A549 (cell line): ENCODE measurements at regions not wholly inside any gene's neighbourhood (a gene's known extent, or its start where the extent isn't known, plus 50 kb on each side); places are given as distances from the start of the nearest gene placed in this dataset.

Experiments used
- ATAC-seq, 2 experiments: fragments of 200-7000 bp in 1 of 2; fragments of >200 bp in 1 of 2; cut with Nextera tagmentation in 1 of 2; cut with Tn5 transposase in 1 of 2; 3 replicates each; pipeline versions ENCODE4 v1.8.0 to v1.9.1; 2018 to 2020; ENCODE audit warnings: mild to moderate bottlenecking in 1 of 2, moderate library complexity in 1 of 2
- CTCF ChIA-PET: fragments of 300-600 bp; sonication (Branson Sonifier 250); formaldehyde crosslinking; extraction: SDS; loops from one replicate; lab custom pipeline; 2021; ENCODE audit warnings: antibody characterized with exemption, inconsistent platforms; lab: Yijun Ruan, JAX
- POLR2A ChIA-PET: fragments of 350-600 bp; formaldehyde crosslinking; extraction: SDS; loops from one replicate; lab custom pipeline; 2021; ENCODE audit warnings: antibody characterized with exemption, inconsistent platforms; lab: Yijun Ruan, JAX
- DNase-seq, 2 experiments: peaks; one replicate each; pipeline versions ENCODE4 v3.0.0 to v3.0.0-alpha.2; 2011 to 2016; ENCODE audit warnings: low read depth in 1 of 2, low spot score in 1 of 2
- FAIRE-seq: peaks from 2 replicates; lab custom pipeline; 2011; peaks lifted over from hg19 to GRCh38; lab: Jason Lieb, UNC
- H3K27ac ChIP-seq, 2 experiments: fragments of >200 bp; sonication (Bioruptor Twin); formaldehyde crosslinking; 3 replicates each; pipeline ENCODE4 v1.5.1; 2016 to 2017
- H3K4me1 ChIP-seq: fragments of >200 bp; sonication (Bioruptor Twin); formaldehyde crosslinking; 3 replicates; pipeline ENCODE4 v1.6.1; 2016
- H3K4me2 ChIP-seq: fragments of >200 bp; sonication (Bioruptor Twin); formaldehyde crosslinking; 3 replicates; pipeline ENCODE4 v1.6.1; 2016
- H3K4me3 ChIP-seq: fragments of >200 bp; sonication (Bioruptor Twin); formaldehyde crosslinking; 3 replicates; pipeline ENCODE4 v1.5.1; 2016
- H3K9me3 ChIP-seq: fragments of >200 bp; sonication (Bioruptor Twin); formaldehyde crosslinking; 3 replicates; pipeline ENCODE4 v1.6.1; 2016
- BHLHE40 ChIP-seq: IDR thresholded peaks from 2 replicates; pipeline ENCODE4 v1.6.1; 2012; ENCODE audit warnings: low read depth, low read length, inconsistent platforms
- CEBPB ChIP-seq, 2 experiments: fragments of >200 bp in 1 of 2; sonication (Bioruptor Twin) in 1 of 2; formaldehyde crosslinking in 1 of 2; IDR thresholded peaks; 2 replicates each; pipeline ENCODE4 v1.6.1; 2012 to 2016
- E2F6 ChIP-seq: IDR thresholded peaks from 2 replicates; pipeline ENCODE4 v1.6.1; 2012; ENCODE audit warnings: low read depth, borderline replicate concordance
- FOSB ChIP-seq: fragments of 250-450 bp; sonication (Bioruptor Pico); IDR thresholded peaks from 2 replicates; pipeline ENCODE4 v1.5.0; 2020; ENCODE audit warnings: mild to moderate bottlenecking, moderate library complexity
- FOXS1 ChIP-seq: fragments of 250-450 bp; sonication (Bioruptor Pico); IDR thresholded peaks from 2 replicates; pipeline ENCODE4 v1.5.0; 2020; ENCODE audit warnings: mild to moderate bottlenecking, moderate library complexity
- HEYL ChIP-seq: fragments of 250-450 bp; sonication (Bioruptor Pico); IDR thresholded peaks from 2 replicates; pipeline ENCODE4 v1.8.0; 2021; ENCODE audit warnings: mild to moderate bottlenecking, moderate library complexity
- HOXA7 ChIP-seq: fragments of 250-450 bp; sonication (Bioruptor Pico); IDR thresholded peaks from 2 replicates; pipeline ENCODE4 v1.5.0; 2020; ENCODE audit warnings: mild to moderate bottlenecking, moderate library complexity
- JUN ChIP-seq, 2 experiments: fragments of >200 bp; sonication (Bioruptor Twin); formaldehyde crosslinking; IDR thresholded peaks; 2 replicates in 1 of 2; 3 replicates in 1 of 2; pipeline ENCODE4 v1.6.1; 2016 to 2017
- KDM1A ChIP-seq: fragments of 200-600 bp; sonication (generic); IDR thresholded peaks from 2 replicates; pipeline ENCODE4 v1.6.1; 2016; ENCODE audit warnings: low read depth, mild to moderate bottlenecking
- KDM5A ChIP-seq: fragments of 200-600 bp; sonication (generic); IDR thresholded peaks from 2 replicates; pipeline ENCODE4 v1.6.1; 2016; ENCODE audit warnings: antibody characterized with exemption, mild to moderate bottlenecking
- MAFK ChIP-seq: fragments of 450-650 bp; IDR thresholded peaks from 2 replicates; pipeline ENCODE4 v1.6.1; 2014; ENCODE audit not compliant: partially characterized antibody
- MAZ ChIP-seq: fragments of 150-350 bp; IDR thresholded peaks from 2 replicates; pipeline ENCODE4 v1.6.1; 2014; ENCODE audit warnings: antibody characterized with exemption, low read depth, low read length, borderline replicate concordance
- NFE2L2 ChIP-seq: fragments of 150-350 bp; conservative IDR thresholded peaks from 2 replicates; pipeline ENCODE4 v1.6.1; 2014; ENCODE audit warnings: low read length
- POLR2A ChIP-seq: IDR thresholded peaks from 2 replicates; pipeline ENCODE4 v1.6.1; 2012; ENCODE audit warnings: mild to moderate bottlenecking, low read length
- RARB ChIP-seq: fragments of 250-450 bp; sonication (Bioruptor Pico); IDR thresholded peaks from 2 replicates; pipeline ENCODE4 v1.8.0; 2021; ENCODE audit warnings: mild to moderate bottlenecking, moderate library complexity
- RCOR1 ChIP-seq: fragments of 150-350 bp; IDR thresholded peaks from 2 replicates; pipeline ENCODE4 v1.6.1; 2014; ENCODE audit warnings: antibody characterized with exemption, low read length, low read depth
- REST ChIP-seq: fragments of 200-600 bp; sonication (generic); IDR thresholded peaks from 2 replicates; pipeline ENCODE4 v1.6.1; 2016; ENCODE audit warnings: antibody characterized with exemption, mild to moderate bottlenecking, moderate library complexity
- RFX5 ChIP-seq: fragments of 450-650 bp; IDR thresholded peaks from 2 replicates; pipeline ENCODE4 v1.7.1; 2014; ENCODE audit warnings: antibody characterized with exemption, mild to moderate bottlenecking, moderate library complexity
- SMC3 ChIP-seq: fragments of >200 bp; sonication (Bioruptor Twin); formaldehyde crosslinking; IDR thresholded peaks from 3 replicates; pipeline ENCODE4 v1.6.1; 2018; ENCODE audit warnings: inconsistent platforms
- SREBF2 ChIP-seq: fragments of 450-650 bp; IDR thresholded peaks from 2 replicates; pipeline ENCODE4 v1.6.1; 2014; ENCODE audit warnings: mild to moderate bottlenecking, moderate library complexity
- TFCP2L1 ChIP-seq: fragments of 250-450 bp; sonication (Bioruptor Pico); IDR thresholded peaks from 2 replicates; pipeline ENCODE4 v1.5.0; 2021; ENCODE audit warnings: mild to moderate bottlenecking
- ZSCAN20 ChIP-seq: fragments of 250-450 bp; sonication (Bioruptor Pico); IDR thresholded peaks from 2 replicates; pipeline ENCODE4 v1.8.0; 2022; ENCODE audit warnings: mild to moderate bottlenecking, moderate library complexity
- WGBS: methylation state at CpG from one replicate; pipeline ENCODE4 v1.1.6; 2017; ENCODE audit errors: missing lambda C conversion rate; 5-methylcytosine and 5-hydroxymethylcytosine counted together
- TF ChIP-seq, protein P1 (sequence below): fragments of 450-650 bp; IDR thresholded peaks from 2 replicates; pipeline ENCODE4 v1.6.1; 2014; ENCODE audit warnings: antibody characterized with exemption

GRCh38 chr2:65501074-65501473, 68.7 kb upstream of the SPRED2 start (continued):
- TF ChIP-seq, protein P1, sequence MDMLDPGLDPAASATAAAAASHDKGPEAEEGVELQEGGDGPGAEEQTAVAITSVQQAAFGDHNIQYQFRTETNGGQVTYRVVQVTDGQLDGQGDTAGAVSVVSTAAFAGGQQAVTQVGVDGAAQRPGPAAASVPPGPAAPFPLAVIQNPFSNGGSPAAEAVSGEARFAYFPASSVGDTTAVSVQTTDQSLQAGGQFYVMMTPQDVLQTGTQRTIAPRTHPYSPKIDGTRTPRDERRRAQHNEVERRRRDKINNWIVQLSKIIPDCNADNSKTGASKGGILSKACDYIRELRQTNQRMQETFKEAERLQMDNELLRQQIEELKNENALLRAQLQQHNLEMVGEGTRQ: no peak
- no peak for TF ChIP-seq MAZ
- no peak for TF ChIP-seq RFX5
- TF ChIP-seq FOXS1 (CRISPR knock-in tag): no peak
- TF ChIP-seq RARB: no peak
- no peak for TF ChIP-seq FOSB (CRISPR knock-in tag)
- no peak for TF ChIP-seq TFCP2L1 (CRISPR knock-in tag)
- TF ChIP-seq MAFK: no peak

DNA sequence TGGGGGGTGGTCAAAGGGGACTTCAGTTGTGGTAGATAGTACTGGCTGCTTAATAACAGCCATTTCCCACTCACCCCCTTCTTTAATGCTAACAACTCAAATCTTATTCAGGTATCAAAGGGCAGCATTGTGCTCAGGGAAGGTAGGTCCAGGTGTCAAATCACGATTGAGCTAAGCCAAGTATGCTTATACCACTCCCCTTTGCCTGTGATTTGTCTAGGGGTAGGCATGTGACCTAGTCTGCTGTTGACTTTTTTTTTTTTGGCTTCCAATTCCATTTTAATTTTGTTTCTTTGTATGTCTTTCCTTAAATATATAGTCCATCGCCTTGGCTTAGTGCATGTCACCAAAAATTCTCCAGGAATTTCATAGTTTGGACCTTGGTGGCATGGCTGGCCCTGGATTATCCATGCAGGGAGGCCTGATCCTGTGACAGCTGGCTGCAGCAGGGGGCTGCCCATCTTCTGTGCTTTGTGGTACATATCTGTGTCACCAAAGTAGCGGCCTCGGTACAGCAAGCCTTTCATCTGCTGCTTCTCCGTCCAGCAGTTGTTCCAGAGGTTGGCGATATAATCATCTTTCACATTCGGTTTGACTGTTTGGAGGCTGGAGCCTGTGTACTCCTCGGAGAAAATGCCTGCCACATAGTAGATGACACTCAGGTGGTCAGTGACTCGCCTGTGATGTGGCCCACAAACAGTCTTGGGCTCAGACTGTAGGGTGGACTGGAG, 68.1 kb upstream of the SPRED2 start:
- no peak overlapping the region for H3K4me3 ChIP-seq
- no peaks in the 10 kb centered on the region for H3K9me3 ChIP-seq
- H3K4me1 ChIP-seq: no peaks in the 10 kb centered on the region
- TF ChIP-seq FOXS1 (CRISPR knock-in tag): no peak
- TF ChIP-seq ZSCAN20 (CRISPR knock-in tag): no peak
- TF ChIP-seq KDM5A: no peak
- no peak for TF ChIP-seq JUN (IDR thresholded peaks at IDR 0.05)
- TF ChIP-seq SMC3: no peak
- no peak for TF ChIP-seq BHLHE40
- TF ChIP-seq RARB: no peak
- no peak for TF ChIP-seq SREBF2
- TF ChIP-seq KDM1A: no peak
- no peak for TF ChIP-seq HEYL
- TF ChIP-seq CEBPB (IDR thresholded peaks at IDR 0.05): no peak
- TF ChIP-seq REST: no peak
- TF ChIP-seq NFE2L2: no peak
- no peak for TF ChIP-seq POLR2A
- TF ChIP-seq, protein P1: no peak
- no peak for TF ChIP-seq HOXA7 (CRISPR knock-in tag)
- no peak for TF ChIP-seq RCOR1
- TF ChIP-seq E2F6: no peak
- TF ChIP-seq, all 56 proteins: peak for 0
- FAIRE-seq (no peak), DNase-seq (no peak), ATAC-seq (no peak)
- 66% methylated on average over 9 of the region's 9 CpGs for WGBS
- Histone ChIP-seq H3K27ac (no peak overlapping the region), H3K4me2 (no peak overlapping the region)
- POLR2A ChIA-PET: no interaction called here
- CTCF ChIA-PET: interaction anchor here (1.1 kb wide), 1 partner anchor 9 kb away, joined by 3 read pairs; no protein-coding TSS in a partner anchor
